Testis (tissue), 2 donors: ENCODE measurements at regions not wholly inside any gene's neighbourhood (a gene's known extent, or its start where the extent isn't known, plus 50 kb on each side); places are given as distances from the start of the nearest gene placed in this dataset.

Experiments used
- CTCF ChIP-seq, 3 experiments: fragments of 450-650 bp in 2 of 3; fragments of 200-600 bp in 1 of 3; sonication (generic) in 1 of 3; IDR thresholded peaks; one replicate each; pipeline ENCODE4 v1.5.1; 2016 to 2019; ENCODE audit warnings: antibody characterized with exemption in 3 of 3, mild to moderate bottlenecking in 2 of 3, moderate library complexity in 1 of 3
- POLR2A ChIP-seq: fragments of 450-650 bp; IDR thresholded peaks from one replicate; pipeline ENCODE4 v1.6.1; 2017; ENCODE audit warnings: antibody characterized with exemption, mild to moderate bottlenecking, moderate library complexity

GRCh38 chr12:102745971-102746600 is 171.0 kb downstream of the PAH start:
- TF ChIP-seq POLR2A (no peak), CTCF (IDR thresholded peaks at IDR 0.05) (no peak)
